Mesodermal cell (in vitro differentiated cells): ENCODE measurements at regions not wholly inside any gene's neighbourhood (a gene's known extent, or its start where the extent isn't known, plus 50 kb on each side); places are given as distances from the start of the nearest gene placed in this dataset.

ENCODE experiments used
- H3K27ac ChIP-seq: 2 replicates; pipeline ENCODE4 v1.7.0; 2013; ENCODE audit warnings: mild to moderate bottlenecking, low read depth, low read length, moderate library complexity; ENCODE audit not compliant: severe bottlenecking
- H3K36me3 ChIP-seq: 2 replicates; pipeline ENCODE4 v1.7.1; 2013; ENCODE audit warnings: mild to moderate bottlenecking, low read length, moderate library complexity; ENCODE audit not compliant: control insufficient read depth, insufficient read depth
- H3K4me1 ChIP-seq: one replicate; pipeline ENCODE4 v1.7.1; 2013; ENCODE audit warnings: mild to moderate bottlenecking, low read length; ENCODE audit not compliant: insufficient read depth, control insufficient read depth, poor library complexity, severe bottlenecking
- H3K4me3 ChIP-seq: 2 replicates; pipeline ENCODE4 v1.7.0; 2013; ENCODE audit warnings: low read length, control low read depth, mild to moderate bottlenecking; ENCODE audit not compliant: insufficient read depth, poor library complexity, severe bottlenecking; ENCODE audit errors: extremely low read depth
- H3K9me3 ChIP-seq: 2 replicates; pipeline ENCODE4 v1.7.1; 2013; ENCODE audit warnings: mild to moderate bottlenecking, low read length, moderate library complexity; ENCODE audit not compliant: control insufficient read depth
- WGBS, 2 experiments: methylation state at CpG; one replicate each; pipeline ENCODE4 v1.1.5; 2013; ENCODE audit warnings: missing lambda C conversion rate in 2 of 2; ENCODE audit not compliant: insufficient coverage in 2 of 2; 5-methylcytosine and 5-hydroxymethylcytosine counted together

- Histone ChIP-seq H3K4me3 (no peak overlapping the region), H3K9me3 (no peaks in the 10 kb centered on the region), H3K4me1 (peaks cover 4% of the 10 kb centered on the region), H3K36me3 (no peaks in the 10 kb centered on the region), H3K27ac (no peak overlapping the region)
- WGBS, 2 experiments = 94 to 100% methylated on average over 1 to 2 of the region's 4 CpGs
Measured at GRCh38 chr3:151992326-151993041, 119.0 kb downstream of the SUCNR1 start.

- Histone ChIP-seq H3K27ac (no peak overlapping the region), H3K9me3 (no peaks in the 10 kb centered on the region), H3K4me1 (peaks cover 8% of the 10 kb centered on the region), H3K36me3 (no peaks in the 10 kb centered on the region), H3K4me3 (no peak overlapping the region)
- no CpG with 5 or more reads among the region's 1 CpG for WGBS, 2 experiments
Measured at GRCh38 chr3:151995091-151995490, 121.6 kb downstream of the SUCNR1 start.

DNA sequence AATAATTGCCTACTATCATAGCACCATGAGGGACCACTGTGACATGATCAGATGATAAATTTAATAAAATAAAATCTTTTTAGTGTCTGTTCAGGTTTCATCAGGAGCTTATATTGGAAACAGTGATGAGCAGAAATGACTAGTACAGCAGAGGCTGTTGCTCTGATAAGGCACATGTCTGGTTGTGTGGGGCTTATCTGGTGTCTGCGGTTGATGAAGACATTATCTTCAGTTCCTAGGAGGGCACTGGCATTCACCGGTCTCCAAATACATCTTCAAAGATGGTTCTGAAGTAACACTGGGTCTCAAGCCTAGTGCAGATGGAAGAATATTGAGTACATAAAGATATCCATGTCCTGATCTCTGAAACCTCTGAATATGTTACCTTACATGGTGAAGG is 125.3 kb downstream of the SUCNR1 start:
- WGBS, 2 experiments = 82 to 90% methylated on average over 2 of the region's 2 CpGs
- H3K36me3 ChIP-seq = no peaks in the 10 kb centered on the region
- no peaks in the 10 kb centered on the region for H3K9me3 ChIP-seq
- no peak overlapping the region for H3K27ac ChIP-seq
- no peak overlapping the region for H3K4me3 ChIP-seq
- H3K4me1 ChIP-seq = peaks cover 8% of the 10 kb centered on the region

DNA sequence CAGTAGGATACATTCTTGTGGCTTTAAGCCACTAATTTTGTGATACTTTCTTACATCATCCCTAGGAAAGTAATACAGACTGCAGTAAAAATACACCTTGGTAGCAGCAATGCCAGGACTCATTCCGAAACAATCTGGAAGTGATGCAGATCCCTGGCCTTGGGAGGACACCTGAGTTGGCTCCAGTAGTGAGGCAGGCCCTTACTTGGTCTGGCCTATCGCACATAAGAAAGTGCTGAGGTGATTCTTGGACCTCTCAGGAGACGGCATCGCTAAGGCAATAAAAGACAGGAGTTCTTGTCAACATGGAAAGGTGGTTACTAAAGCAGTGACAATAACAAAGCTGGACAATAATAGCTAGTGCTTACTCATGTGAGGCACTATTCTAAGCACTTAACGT is 126.5 kb downstream of the SUCNR1 start:
- WGBS, 2 experiments = 80 to 96% methylated on average over 3 to 4 of the region's 5 CpGs
- Histone ChIP-seq H3K4me1 (peaks cover 8% of the 10 kb centered on the region), H3K9me3 (no peaks in the 10 kb centered on the region), H3K4me3 (no peak overlapping the region), H3K36me3 (no peaks in the 10 kb centered on the region), H3K27ac (no peak overlapping the region)

DNA sequence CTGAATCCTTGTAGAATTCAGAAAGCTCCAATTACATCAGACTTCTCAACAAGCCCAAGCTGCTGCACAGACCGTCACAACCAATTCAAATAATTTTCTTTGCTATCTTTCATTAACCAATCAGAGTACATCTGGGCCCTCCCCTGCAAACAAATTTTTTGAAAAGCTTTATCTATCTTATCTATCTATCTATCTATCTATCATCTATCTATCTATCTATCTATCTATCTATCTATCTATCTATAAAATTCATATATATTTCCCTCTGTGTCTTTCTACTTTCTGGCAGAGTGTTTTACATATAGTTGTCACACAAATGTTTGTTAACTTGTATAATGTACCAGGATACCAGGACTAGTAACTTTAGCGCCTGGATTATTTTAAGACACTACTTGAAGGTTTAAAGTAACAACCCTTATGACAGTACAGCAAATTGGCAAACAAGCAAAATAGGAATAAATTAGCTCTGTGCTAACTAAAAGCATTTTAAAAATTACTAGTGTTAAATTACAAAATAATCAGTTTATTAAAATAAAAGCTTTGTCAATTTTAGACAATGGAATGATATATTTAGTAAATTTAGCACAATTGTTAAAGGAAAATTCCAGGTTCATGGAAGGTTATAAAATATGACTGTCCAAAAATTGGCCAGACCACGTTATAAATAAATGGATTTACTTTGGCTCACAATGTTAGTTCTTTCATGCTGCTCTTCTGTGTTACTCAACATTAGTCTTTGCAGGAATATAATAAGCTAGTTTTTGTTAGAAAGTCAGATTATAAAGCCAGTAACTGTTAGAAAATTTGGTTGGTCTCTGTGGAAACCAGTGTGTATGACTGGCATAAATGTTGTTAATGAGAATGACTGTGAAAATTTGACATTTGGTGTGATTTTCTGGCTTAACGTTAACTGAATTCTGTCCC is 138.6 kb downstream of the SUCNR1 start:
- Histone ChIP-seq H3K27ac (no peak overlapping the region), H3K4me1 (no peaks in the 10 kb centered on the region), H3K9me3 (no peaks in the 10 kb centered on the region), H3K36me3 (no peaks in the 10 kb centered on the region), H3K4me3 (no peak overlapping the region)
- 85 to 100% methylated on average over 2 of the region's 4 CpGs for WGBS, 2 experiments

DNA sequence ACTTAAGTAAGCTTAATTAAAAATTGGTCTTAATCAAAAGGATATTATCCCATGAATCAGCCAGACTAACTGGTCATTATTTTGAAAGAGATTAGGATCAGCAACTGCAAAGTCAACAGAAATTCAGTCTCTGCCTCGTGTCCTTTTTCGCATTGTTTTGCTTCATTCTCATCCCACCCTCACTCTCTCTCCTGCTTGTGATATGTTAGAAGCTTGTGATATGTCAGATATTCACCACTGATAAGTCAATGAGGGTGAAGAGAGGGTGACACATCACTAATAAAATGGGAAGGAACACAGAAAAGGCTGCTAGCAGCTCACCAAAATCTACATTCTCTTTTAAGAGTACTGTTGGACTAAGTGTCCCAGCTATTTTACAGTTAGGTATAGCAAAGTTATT is 146.1 kb downstream of the SUCNR1 start:
- H3K4me1 ChIP-seq = peaks cover 11% of the 10 kb centered on the region
- H3K9me3 ChIP-seq = no peaks in the 10 kb centered on the region
- no peak overlapping the region for H3K27ac ChIP-seq
- WGBS, 2 experiments = no CpG with 5 or more reads among the region's 2 CpGs
- no peaks in the 10 kb centered on the region for H3K36me3 ChIP-seq
- no peak overlapping the region for H3K4me3 ChIP-seq

GRCh38 chr3:152021951-152022461 is 148.6 kb downstream of the SUCNR1 start:
- Histone ChIP-seq H3K4me1 (peaks cover 11% of the 10 kb centered on the region), H3K36me3 (no peaks in the 10 kb centered on the region), H3K9me3 (no peaks in the 10 kb centered on the region), H3K27ac (no peak overlapping the region), H3K4me3 (no peak overlapping the region)
- 91 to 97% methylated on average over 2 to 3 of the region's 4 CpGs for WGBS, 2 experiments

DNA sequence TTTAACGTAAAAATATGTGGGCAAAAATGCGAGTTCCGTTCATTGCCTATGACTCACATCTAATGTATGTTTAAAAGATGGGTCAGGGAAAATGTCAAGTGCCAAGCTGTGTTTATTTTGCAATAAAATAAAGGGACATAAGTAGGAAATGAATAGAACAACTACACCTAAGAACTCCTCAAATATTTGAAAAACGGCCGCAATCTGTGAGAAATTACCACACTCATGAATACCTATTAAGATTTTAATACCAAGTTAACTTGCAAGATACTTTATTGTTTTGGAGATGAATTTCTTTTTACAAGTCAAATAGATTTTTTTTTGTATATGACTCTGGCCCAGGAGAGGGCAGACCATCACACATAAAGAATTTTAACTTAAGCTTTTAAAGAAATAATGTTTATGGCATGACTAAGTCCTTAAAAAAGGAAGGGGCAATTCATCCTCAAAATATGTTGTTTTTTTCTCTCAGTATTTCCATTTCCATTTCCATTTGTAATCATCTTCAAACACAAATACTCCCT is 152.7 kb downstream of the SUCNR1 start:
- H3K4me3 ChIP-seq = no peak overlapping the region
- no CpG with 5 or more reads among the region's 5 CpGs for WGBS, 2 experiments

GRCh38 chr3:152030320-152030719 is 156.9 kb downstream of the SUCNR1 start:
- H3K4me1 ChIP-seq = no peaks in the 10 kb centered on the region
- 86 to 100% methylated on average over 2 of the region's 4 CpGs for WGBS, 2 experiments
- H3K27ac ChIP-seq = no peak overlapping the region

More for the DNA sequence above, 152.7 kb downstream of the SUCNR1 start:
- no peak overlapping the region for H3K27ac ChIP-seq
- no peaks in the 10 kb centered on the region for H3K36me3 ChIP-seq
- H3K9me3 ChIP-seq = no peaks in the 10 kb centered on the region
- H3K4me1 ChIP-seq = no peaks in the 10 kb centered on the region

DNA sequence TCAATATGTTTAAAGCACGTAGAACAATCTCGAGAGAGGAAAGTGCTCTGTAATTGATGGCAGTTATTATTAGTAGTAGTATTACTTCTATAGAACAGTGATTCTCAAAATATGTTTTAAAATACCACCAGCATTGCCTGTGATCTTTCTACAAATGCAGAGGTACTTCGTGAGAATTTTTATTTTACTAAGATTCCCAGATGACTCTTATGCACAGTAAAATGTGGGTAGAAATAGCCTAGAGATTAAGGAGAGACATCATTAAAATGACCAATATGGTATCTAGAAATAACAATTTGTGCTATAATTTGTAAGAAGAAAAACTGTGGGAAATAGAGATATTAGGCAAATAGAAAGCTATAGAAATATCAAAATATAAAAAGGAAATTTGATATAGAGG is 157.9 kb downstream of the SUCNR1 start:
- no peaks in the 10 kb centered on the region for H3K4me1 ChIP-seq
- H3K9me3 ChIP-seq = peaks cover 8% of the 10 kb centered on the region
- H3K4me3 ChIP-seq = no peak overlapping the region
- H3K27ac ChIP-seq = no peak overlapping the region
- H3K36me3 ChIP-seq = no peaks in the 10 kb centered on the region
- WGBS, 2 experiments = no CpG with 5 or more reads among the region's 3 CpGs

More at GRCh38 chr3:152030320-152030719, 156.9 kb downstream of the SUCNR1 start:
- Histone ChIP-seq H3K36me3 (no peaks in the 10 kb centered on the region), H3K9me3 (peaks cover 4% of the 10 kb centered on the region), H3K4me3 (no peak overlapping the region)
